Liver (tissue), 6 donors: ENCODE measurements at regions not wholly inside any gene's neighbourhood (a gene's known extent, or its start where the extent isn't known, plus 50 kb on each side); places are given as distances from the start of the nearest gene placed in this dataset.
"Not testable (repeated sequence)": the region's sequence is repeated elsewhere in the genome, so short reads cannot be mapped to it uniquely, and the experiment has no call there.

Experiments used
- DNase-seq: peaks from one replicate; pipeline ENCODE4 v3.0.0-alpha.2; 2017; ENCODE audit warnings: low spot score
- H3K27ac ChIP-seq, 2 donors: one replicate each; pipeline ENCODE4 v1.7.0; 2013; ENCODE audit warnings: inconsistent platforms in 2 of 2, low read length in 2 of 2, control low read depth in 1 of 2, low read depth in 1 of 2, mild to moderate bottlenecking in 1 of 2
- H3K27me3 ChIP-seq, 4 donors: one replicate each; pipeline versions ENCODE4 v1.6.1 to v1.7.0; 2013; ENCODE audit warnings: low read length in 3 of 4, inconsistent platforms in 1 of 4, mild to moderate bottlenecking in 1 of 4, moderate library complexity in 1 of 4; ENCODE audit not compliant: control insufficient read depth in 4 of 4, insufficient read depth in 4 of 4
- H3K36me3 ChIP-seq, 4 donors: one replicate each; pipeline versions ENCODE4 v1.6.1 to v1.7.0; 2013; ENCODE audit warnings: low read length in 3 of 4, mild to moderate bottlenecking in 3 of 4, low read depth in 1 of 4, moderate library complexity in 1 of 4; ENCODE audit not compliant: control insufficient read depth in 4 of 4, insufficient read depth in 3 of 4
- H3K4me1 ChIP-seq, 4 donors: one replicate each; pipeline versions ENCODE4 v1.6.1 to v1.7.0; 2013; ENCODE audit warnings: low read length in 3 of 4, mild to moderate bottlenecking in 3 of 4, moderate library complexity in 1 of 4; ENCODE audit not compliant: control insufficient read depth in 4 of 4, insufficient read depth in 4 of 4
- H3K4me3 ChIP-seq, 3 donors: one replicate each; pipeline versions ENCODE4 v1.6.1 to v1.7.0; 2013; ENCODE audit warnings: low read length in 3 of 3, control low read depth in 1 of 3, low read depth in 1 of 3, mild to moderate bottlenecking in 1 of 3
- H3K9ac ChIP-seq, 2 donors: one replicate each; pipeline ENCODE4 v1.7.0; 2013; ENCODE audit warnings: low read length in 2 of 2, mild to moderate bottlenecking in 2 of 2, moderate library complexity in 2 of 2, control low read depth in 1 of 2, low read depth in 1 of 2
- H3K9me3 ChIP-seq, 4 donors: one replicate each; pipeline versions ENCODE4 v1.6.1 to v1.7.0; 2013; ENCODE audit warnings: low read length in 3 of 4; ENCODE audit not compliant: control insufficient read depth in 4 of 4
- WGBS: extraction: QIAGEN DNeasy Blood & Tissue Kit; methylation state at CpG from one replicate; pipeline ENCODE4 v1.1.7; 2013; 5-methylcytosine and 5-hydroxymethylcytosine counted together
- donor health status: healthy.
- donor health status: healthy.
- donor health status: healthy.

DNA sequence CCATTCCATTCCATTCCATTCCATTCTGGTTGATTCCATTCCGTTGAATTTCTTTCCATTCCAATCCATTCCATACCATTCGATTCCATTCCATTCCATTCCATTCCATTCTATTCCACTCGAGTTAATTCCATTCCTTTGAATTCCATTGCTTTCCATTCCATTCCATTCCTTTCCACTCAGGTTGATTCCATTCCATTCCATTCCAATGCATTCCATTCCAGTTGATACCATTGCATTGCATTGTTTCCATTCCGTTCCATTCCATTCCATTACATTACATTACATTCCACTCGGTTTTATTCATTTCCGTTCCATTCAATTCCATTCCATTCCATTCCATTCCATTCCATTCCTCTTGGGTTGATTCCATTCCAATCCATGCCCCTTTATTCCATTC, 161.5 kb downstream of the CWH43 start:
- not testable (repeated sequence) for H3K4me1 ChIP-seq, H3K36me3 ChIP-seq, DNase-seq, H3K9ac ChIP-seq, H3K27ac ChIP-seq, H3K27me3 ChIP-seq
- 46% methylated on average over 6 of the region's 6 CpGs for WGBS
- H3K4me3 ChIP-seq = peak overlapping the region in 2 of 3 donors; percentile 10 to 16
- H3K9me3 ChIP-seq = peaks cover 24 to 83% (median 61%) of the 10 kb centered on the region in 4 donors

- not testable (repeated sequence) for H3K4me1 ChIP-seq, H3K36me3 ChIP-seq, H3K27ac ChIP-seq, H3K9ac ChIP-seq, H3K27me3 ChIP-seq
- peak overlapping the region in 2 of 3 donors; percentile 12 to 23 for H3K4me3 ChIP-seq
- peak; percentile 81 for DNase-seq
- H3K9me3 ChIP-seq = peaks cover 28 to 92% (median 71%) of the 10 kb centered on the region in 4 donors
- WGBS = 63% methylated on average over 21 of the region's 21 CpGs
Measured at GRCh38 chr4:49149006-49149975, 163.2 kb downstream of the CWH43 start.

- H3K27me3 ChIP-seq, H3K36me3 ChIP-seq, H3K4me1 ChIP-seq, H3K27ac ChIP-seq, H3K9ac ChIP-seq, DNase-seq: not testable (repeated sequence)
- WGBS = 48% methylated on average over 10 of the region's 10 CpGs
- Histone ChIP-seq H3K4me3 (peak overlapping the region in 2 of 3 donors; percentile 1 to 5), H3K9me3 (peaks cover 25 to 96% (median 75%) of the 10 kb centered on the region in 4 donors)
Measured at GRCh38 chr4:49150351-49151083, 164.4 kb downstream of the CWH43 start.

DNA sequence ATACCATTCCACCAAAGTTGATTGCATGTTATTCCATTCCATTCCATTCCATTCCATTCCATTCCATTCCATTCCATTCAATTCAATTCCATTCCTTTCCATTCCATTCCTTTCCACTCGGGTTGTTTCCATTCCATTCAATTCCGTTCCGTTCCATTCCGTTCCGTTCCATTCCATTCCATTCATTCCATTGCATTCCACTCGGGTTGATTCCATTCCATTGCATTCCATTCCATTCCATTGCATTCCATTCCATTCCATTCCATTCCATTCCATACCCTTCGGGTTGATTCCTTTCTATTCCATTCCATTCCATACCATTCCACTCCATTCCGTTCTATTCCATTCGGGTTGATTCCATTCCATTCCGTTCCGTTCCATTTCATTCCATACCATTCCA, 166.9 kb downstream of the CWH43 start:
- not testable (repeated sequence) for H3K36me3 ChIP-seq, H3K27me3 ChIP-seq, H3K27ac ChIP-seq, H3K9ac ChIP-seq, DNase-seq, H3K4me1 ChIP-seq
- H3K4me3 ChIP-seq = peak overlapping the region in 2 of 3 donors; percentile 15 to 29
- 73% methylated on average over 11 of the region's 11 CpGs for WGBS
- H3K9me3 ChIP-seq = peaks cover 17 to 80% (median 64%) of the 10 kb centered on the region in 4 donors

DNA sequence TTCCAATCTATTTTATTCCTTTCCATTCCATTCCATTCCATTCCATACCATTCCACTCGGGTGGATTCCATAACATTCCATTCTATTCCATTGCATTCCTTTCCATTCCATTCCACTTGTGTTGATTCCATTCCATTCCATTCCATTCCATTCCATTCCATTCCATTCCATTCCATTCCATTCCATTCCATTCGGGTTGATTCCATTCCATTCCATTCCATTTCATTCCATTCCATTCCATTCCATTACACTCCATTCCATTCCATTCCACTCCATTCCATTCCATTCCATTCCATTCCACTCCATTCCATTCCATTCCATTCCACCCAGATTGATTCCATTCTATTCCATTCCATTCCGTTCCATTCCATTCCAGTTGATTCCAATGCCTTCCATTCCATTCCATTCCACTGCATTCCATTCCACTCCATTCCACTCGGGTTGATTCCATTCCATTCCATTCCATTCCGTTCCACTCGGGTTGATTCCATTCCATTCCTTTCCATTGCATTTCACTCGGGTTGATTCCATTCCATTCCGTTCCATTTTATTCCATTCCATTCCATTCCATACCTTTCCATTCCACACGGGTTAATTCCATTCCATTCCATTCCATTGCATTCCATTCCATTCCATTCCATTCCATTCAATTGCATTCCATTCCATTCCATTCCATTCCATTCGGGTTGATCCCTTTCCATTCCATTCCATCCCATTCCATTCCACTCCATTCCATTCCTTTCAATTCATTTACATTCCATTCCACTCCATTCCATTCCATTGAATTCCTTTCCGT, 168.4 kb downstream of the CWH43 start:
- 55% methylated on average over 11 of the region's 11 CpGs for WGBS
- H3K9ac ChIP-seq, H3K27me3 ChIP-seq, H3K4me1 ChIP-seq, H3K36me3 ChIP-seq, H3K27ac ChIP-seq: not testable (repeated sequence)
- peak overlapping the region in 2 of 3 donors; percentile 17 to 36 for H3K4me3 ChIP-seq
- peaks cover 17 to 67% (median 53%) of the 10 kb centered on the region in 4 donors for H3K9me3 ChIP-seq
- DNase-seq = peak; percentile 58

DNA sequence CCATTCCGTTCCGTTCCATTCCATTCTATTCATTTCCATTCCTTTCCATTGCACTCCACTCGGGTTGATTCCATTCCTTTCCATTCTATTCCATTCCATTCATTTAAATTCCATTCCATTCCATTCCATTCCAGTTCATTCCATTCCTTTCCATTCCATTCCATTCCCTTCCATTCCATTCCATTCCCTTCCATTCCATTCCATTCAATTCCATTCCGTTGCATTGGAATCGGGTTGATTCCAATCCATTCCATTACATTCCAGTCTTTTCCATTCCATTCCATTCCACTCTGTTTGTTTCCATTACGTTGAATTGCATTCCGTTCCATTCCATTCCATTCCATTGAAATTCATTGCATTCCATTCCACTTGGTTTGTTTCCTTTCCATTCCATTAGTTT, 169.2 kb downstream of the CWH43 start:
- Histone ChIP-seq H3K9me3 (peaks cover 16 to 60% (median 47%) of the 10 kb centered on the region in 4 donors), H3K4me3 (peak overlapping the region in 1 of 3 donors; percentile 36)
- H3K27ac ChIP-seq, H3K36me3 ChIP-seq, H3K9ac ChIP-seq, H3K4me1 ChIP-seq, H3K27me3 ChIP-seq, DNase-seq: not testable (repeated sequence)
- WGBS = 59% methylated on average over 7 of the region's 7 CpGs

GRCh38 chr4:49156309-49156708, 170.2 kb downstream of the CWH43 start:
- not testable (repeated sequence) for H3K27ac ChIP-seq, DNase-seq, H3K27me3 ChIP-seq, H3K9ac ChIP-seq, H3K4me3 ChIP-seq, H3K4me1 ChIP-seq, H3K36me3 ChIP-seq
- H3K9me3 ChIP-seq = peaks cover 11 to 49% (median 39%) of the 10 kb centered on the region in 4 donors
- WGBS = 57% methylated on average over 6 of the region's 6 CpGs
